ENCODE measurements at regions not wholly inside any gene's neighbourhood (a gene's known extent, or its start where the extent isn't known, plus 50 kb on each side); places are given as distances from the start of the nearest gene placed in this dataset.
"Not testable (repeated sequence)": the region's sequence is repeated elsewhere in the genome, so short reads cannot be mapped to it uniquely, and the experiment has no call there.

DNA sequence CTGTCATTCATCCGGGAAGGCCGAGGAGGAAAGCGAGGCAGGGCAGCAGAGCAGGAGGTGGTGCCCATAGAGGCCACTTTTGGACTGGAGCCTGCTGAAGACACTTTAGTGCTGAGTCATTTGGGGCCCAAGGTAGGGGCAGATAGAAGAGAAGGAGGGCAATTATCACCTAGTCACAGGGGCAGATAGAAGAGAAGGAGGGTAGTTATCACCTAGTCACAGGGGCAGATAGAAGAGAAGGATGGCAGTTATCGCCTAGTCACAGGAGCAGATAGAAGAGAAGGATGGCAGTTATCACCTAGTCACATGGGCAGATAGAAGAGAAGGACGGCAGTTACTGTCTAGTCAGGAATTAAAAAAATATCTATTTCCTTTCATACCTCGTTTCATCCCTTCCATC, 1372.6 kb downstream of the FOXD4L5 start:
- DNase-seq, result not testable (repeated sequence)

DNA sequence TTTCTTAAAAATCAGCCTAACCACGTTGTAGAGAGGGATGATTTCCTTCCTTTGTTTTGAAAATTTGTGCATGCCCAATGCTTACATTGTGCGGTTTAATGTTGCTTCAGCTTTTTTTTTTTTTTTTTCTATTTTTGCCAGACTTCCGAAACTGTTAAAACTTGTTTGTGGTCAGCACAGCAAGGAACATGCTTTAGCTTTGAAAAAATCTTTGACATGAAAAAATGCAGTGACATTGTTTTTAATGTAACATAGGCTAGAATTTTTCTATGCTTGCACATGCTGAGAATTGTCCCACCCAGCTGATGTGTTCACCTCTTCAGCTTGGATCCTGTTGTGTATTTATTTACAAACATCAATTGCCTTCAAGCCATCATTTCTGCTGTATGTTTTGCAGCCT, 1375.9 kb downstream of the FOXD4L5 start:
- in situ Hi-C loops (cut with HindIII; ENCODE audit: low pct_ligation_motif_present, low pct_unique_long_range_greater_than_20kb, low sequenced_read_pairs); DNase-seq: not testable (repeated sequence)

More for the DNA sequence above, 1372.6 kb downstream of the FOXD4L5 start:
- in situ Hi-C loops (cut with HindIII; ENCODE audit: low pct_ligation_motif_present, low pct_unique_long_range_greater_than_20kb, low sequenced_read_pairs), result not testable (repeated sequence)

DNA sequence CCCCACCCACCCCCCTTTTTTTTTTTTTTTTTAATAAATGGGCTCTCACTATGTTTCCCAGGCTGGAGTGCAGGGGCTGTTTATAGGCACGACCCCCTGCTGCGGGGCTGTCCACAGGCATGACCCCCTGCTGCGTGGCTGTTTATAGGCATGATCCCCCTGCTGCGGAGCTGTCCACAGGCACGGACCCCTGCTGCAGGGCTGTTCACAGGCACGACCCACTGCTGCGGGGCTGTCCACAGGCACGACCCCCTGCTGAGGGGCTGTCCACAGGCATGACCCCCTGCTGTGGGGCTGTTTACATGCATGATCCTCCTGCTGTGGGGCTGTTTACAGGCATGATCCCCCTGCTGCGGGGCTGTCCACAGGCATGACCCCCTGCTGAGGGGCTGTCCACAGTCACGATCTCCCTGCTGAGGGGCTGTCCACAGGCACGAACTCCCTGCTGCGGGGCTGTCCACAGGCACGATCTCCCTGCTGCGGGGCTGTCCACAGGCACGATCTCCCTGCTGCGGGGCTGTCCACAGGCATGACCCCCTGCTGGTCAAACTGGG, 1385.3 kb downstream of the FOXD4L5 start:
- DNase-seq; in situ Hi-C loops (cut with HindIII; ENCODE audit: low pct_ligation_motif_present, low pct_unique_long_range_greater_than_20kb, low sequenced_read_pairs): not testable (repeated sequence)

DNA sequence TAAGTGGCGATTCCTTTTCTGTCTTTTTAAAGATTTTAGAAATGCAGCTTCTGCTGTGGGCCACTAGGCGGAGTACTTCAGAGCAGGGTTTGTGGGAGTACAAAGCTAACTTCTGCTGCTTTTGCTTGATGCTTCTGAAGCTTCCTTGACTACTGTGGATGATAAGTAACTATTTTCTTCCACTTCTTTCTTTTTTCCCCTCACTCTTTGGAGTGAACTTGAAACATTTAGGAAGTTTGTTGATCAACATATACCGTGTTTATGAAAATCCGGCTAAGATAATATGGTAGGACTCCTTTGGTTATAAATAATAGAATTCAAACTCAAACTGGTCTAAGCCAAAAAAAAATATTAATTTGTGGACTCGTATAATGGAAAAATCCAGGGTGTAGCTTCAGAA, 1403.6 kb downstream of the FOXD4L5 start:
- DNase-seq; in situ Hi-C loops (cut with HindIII; ENCODE audit: low pct_ligation_motif_present, low pct_unique_long_range_greater_than_20kb, low sequenced_read_pairs): not testable (repeated sequence)

DNA sequence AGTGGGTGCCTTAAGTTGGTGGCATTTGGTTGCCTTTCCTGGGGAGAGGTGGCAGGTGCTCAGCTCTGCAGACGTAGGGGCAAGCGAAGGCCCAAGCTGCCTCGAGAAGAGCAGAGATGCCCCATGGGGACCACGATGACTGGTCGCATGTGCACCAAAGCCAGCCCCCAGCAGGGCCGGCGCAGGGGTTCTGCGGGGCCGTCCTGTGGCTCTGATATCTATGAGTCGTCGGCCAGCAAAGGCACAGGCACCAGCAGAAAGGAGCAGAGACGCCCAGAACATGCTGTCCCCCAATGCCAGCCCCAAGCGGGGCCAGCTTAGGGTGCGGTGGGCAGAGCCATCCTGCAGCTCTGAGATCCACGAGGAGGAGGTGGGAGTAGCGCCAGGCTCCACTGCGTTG, 1408.6 kb downstream of the FOXD4L5 start:
- DNase-seq; in situ Hi-C loops (cut with HindIII; ENCODE audit: low pct_ligation_motif_present, low pct_unique_long_range_greater_than_20kb, low sequenced_read_pairs): not testable (repeated sequence)

DNA sequence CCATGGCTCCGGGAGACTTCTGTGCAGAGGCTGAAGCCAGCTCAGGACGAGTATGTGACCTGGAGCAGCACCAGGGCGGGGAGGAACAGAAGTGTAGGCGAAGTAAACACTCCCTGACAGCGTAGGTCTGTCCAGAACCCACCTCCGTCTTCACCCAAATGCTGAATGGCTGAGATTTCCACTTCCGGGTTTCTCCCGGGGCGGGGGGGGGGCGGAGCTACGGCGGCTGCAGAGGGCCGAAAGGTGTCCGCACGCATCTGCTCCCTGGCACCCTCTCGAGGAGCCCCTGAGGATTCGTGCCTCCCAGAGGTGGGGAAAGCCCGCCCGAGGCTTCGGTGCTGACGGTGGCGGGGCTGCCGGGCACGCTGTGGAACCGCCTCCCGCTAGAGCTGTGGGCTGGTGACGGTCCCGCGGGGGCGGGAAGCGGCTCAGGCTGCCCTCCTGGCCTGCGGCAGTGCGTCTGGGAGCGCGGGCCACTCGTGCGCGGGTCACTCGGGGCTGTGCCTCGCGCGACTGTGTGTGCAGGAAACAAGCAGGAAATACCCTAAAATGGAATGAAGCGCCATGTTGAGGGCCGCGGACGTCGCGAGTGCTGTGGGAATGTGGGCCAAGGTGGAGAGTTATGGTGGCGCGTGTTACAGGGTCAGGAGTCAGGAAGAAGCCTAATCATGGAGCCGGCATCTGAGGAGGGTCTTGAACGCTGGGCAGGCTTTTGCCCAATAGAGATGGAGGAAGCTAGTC, 1425.4 kb downstream of the FOXD4L5 start:
- in situ Hi-C loops (cut with HindIII; ENCODE audit: low pct_ligation_motif_present, low pct_unique_long_range_greater_than_20kb, low sequenced_read_pairs), result no loop called here

DNA sequence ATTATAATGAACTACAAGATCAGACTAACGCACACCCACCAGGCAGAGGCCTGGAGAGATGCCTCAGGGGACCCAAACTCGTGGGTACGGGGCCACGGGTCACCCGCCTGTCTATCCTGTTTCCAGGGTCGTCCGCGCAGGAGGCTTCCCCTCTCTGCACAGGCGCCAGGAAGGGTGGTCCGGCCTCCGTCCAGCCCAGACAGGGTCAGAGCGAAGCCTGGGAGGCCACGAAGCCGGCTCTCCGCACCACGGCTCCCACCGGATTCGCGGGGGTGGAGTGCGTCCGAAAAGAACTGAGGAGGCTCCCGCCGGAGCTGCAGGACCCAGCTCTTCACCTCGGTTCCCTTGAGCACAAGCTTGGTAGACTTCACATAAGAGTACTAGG, 1425.9 kb downstream of the FOXD4L5 start:
- DNase-seq; in situ Hi-C loops (cut with HindIII; ENCODE audit: low pct_ligation_motif_present, low pct_unique_long_range_greater_than_20kb, low sequenced_read_pairs): not testable (repeated sequence)

More for the DNA sequence above, 1425.4 kb downstream of the FOXD4L5 start:
- no peak for DNase-seq

DNA sequence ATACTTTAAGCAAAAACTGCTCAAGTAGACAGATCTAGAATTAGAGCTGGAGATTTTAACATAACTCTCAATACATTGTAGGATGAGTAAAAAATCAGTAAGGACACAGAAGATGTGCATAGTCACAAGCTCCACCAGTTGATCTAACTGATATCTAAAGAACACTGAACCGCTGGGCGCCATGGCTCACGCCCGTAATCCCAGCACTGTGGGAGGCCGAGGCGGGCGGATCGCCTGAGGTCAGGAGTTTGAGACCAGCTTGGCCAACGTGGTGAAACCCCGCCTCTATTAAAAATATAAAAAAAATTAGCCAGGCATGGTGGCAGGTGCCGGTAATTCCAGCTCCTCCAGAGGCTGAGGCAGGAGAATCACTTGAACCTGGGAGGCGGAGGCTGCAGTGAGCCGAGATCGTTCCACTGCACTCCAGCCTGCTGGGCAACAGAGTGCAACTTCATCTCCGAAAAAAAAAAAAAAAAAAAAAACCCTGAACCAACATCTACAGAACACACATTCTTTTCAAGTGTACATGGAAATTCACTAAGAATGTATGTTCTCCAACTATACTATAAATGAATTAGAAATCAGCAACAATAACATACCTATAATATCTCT, 1431.8 kb downstream of the FOXD4L5 start:
- DNase-seq; in situ Hi-C loops (cut with HindIII; ENCODE audit: low pct_ligation_motif_present, low pct_unique_long_range_greater_than_20kb, low sequenced_read_pairs): not testable (repeated sequence)

DNA sequence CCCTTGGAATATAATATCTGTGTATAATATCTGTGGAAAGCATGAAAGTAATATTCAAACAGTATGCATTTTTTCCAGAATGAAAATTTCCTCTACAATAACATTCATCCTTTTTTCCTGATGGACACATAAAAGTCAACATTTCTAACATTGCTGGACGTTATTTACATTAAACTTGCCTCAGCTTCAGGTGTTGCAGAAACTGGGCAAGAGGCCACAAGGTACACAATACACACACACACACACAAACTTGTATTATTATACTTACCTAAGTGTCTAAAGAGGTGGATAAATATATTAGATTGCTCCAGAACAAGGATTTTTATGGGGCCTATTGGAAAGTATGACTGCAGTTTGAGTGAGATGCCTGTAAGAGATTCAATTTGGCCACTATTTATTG, 1460.2 kb downstream of the FOXD4L5 start:
- DNase-seq; in situ Hi-C loops (cut with HindIII; ENCODE audit: low pct_ligation_motif_present, low pct_unique_long_range_greater_than_20kb, low sequenced_read_pairs): not testable (repeated sequence)

DNA sequence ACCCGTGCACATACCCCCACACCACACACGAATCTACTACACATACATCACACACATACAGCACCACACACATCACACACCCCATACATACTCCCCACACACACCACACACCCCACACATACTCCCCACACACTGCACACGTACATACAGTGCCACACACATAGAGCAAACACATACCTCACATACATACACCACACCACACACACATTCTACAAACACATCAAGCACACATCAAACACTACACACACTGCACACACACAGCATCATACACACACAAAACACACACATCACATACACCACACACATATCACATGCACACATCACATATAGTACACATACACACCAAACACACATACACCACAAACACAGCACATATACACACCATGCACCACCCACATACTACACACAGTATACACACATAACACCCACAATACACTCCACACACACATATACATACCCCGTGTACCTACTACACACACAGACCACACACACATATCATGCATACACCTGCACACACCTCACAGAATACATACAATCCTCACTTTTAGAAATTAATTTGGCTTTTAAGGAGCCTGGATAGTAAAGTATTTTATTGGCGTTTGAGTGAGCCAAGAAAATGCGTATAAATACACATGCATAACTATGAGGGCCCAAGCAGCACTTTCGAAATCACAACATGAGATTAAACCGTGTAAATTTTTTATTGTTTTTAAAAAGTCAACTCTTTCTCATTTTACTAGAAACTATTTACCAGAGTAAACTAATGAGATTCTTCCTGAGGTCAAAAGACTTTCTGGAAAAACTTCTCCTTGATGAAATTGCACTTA, 1461.4 kb downstream of the FOXD4L5 start:
- DNase-seq; in situ Hi-C loops (cut with HindIII; ENCODE audit: low pct_ligation_motif_present, low pct_unique_long_range_greater_than_20kb, low sequenced_read_pairs): not testable (repeated sequence)

DNA sequence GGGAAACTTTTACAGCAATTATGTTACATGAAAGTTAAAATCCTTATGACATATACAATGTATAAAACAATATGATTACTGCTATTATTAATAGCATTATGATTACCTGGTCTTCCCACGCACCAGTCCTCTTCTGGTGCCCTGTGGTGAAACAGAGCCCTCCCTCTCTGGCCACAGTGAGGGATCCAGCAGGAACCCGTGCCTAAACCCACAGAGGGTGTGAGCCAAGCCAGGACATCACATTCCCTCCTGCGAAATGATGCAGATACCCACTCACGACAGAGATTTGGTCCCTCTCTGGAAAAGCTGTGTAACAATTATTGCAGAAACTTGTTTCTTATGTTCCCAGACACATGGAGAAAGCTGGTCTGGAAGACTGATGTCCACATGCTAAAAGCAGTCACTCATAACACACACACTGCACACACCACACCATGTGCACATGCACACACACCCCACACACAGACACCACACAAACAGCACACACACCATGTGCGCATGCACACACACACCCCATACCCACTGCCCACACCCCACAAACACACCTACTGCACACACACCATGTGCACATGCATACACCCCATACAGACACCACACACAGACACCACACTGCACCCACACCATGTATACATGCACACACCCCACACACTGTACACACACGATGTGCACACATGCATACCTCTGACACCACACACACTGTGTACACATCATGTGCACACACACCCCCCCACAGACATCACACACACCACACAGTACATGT, 1462.2 kb downstream of the FOXD4L5 start:
- DNase-seq; in situ Hi-C loops (cut with HindIII; ENCODE audit: low pct_ligation_motif_present, low pct_unique_long_range_greater_than_20kb, low sequenced_read_pairs): not testable (repeated sequence)

DNA sequence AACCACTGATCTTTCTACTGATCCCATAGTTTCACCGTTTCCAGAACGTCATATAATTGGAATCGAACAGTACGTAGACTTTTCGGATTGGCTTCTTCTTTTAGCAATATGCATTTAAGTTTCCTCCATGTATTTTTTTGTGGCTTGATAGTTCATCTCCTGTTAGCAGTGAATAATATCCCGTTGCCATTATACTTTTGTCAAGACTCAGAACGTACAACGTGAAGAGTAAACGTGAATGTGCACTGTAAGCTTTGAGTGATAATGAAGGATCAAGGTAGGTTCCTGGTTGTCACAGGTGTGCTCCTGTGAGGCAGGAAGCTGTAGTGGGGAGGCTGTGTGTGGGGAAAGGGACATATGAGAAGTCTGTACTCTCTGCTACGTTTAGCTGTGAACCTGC, 1463.7 kb downstream of the FOXD4L5 start:
- DNase-seq; in situ Hi-C loops (cut with HindIII; ENCODE audit: low pct_ligation_motif_present, low pct_unique_long_range_greater_than_20kb, low sequenced_read_pairs): not testable (repeated sequence)

DNA sequence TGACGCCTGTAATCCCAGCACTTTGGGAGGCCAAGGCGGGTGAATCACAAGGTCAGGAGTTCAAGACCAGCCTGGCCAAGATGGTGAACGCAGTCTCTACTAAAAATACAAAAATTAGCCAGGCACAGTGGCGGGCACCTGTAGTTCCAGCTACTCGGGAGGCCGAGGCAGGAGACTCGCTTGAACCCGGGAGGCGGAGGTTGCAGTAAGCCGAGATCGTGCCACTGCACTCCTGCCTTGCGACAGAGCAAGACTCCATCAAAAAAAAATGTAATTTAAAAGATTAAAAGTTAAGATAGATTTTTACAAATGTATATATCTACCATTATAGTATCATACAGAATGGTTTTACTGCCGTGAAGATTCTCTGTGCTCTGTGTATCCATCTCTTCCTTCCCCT, 1464.1 kb downstream of the FOXD4L5 start:
- in situ Hi-C loops (cut with HindIII; ENCODE audit: low pct_ligation_motif_present, low pct_unique_long_range_greater_than_20kb, low sequenced_read_pairs), result not testable (repeated sequence)

DNA sequence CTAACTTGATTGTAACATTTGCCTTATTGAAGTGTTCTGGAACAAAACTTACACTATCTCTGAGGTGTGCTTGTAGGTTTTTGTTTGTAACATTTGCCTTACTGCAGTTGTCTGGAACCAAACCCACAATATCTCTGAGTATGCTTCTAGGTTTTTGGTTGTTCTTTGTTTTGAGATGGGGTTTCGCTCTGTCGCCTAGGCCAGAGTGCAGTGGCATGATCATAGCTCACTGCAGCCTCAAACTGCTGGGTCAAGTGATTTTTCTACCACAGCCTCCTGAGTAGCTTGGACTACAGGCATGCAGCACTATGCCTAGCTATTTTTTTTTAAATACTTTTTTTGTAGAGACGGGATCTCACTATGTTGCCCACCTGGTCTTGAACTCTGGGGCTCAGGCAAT, 1464.6 kb downstream of the FOXD4L5 start:
- in situ Hi-C loops (cut with HindIII; ENCODE audit: low pct_ligation_motif_present, low pct_unique_long_range_greater_than_20kb, low sequenced_read_pairs); DNase-seq: not testable (repeated sequence)

More for the DNA sequence above, 1464.1 kb downstream of the FOXD4L5 start:
- DNase-seq, result not testable (repeated sequence)

DNA sequence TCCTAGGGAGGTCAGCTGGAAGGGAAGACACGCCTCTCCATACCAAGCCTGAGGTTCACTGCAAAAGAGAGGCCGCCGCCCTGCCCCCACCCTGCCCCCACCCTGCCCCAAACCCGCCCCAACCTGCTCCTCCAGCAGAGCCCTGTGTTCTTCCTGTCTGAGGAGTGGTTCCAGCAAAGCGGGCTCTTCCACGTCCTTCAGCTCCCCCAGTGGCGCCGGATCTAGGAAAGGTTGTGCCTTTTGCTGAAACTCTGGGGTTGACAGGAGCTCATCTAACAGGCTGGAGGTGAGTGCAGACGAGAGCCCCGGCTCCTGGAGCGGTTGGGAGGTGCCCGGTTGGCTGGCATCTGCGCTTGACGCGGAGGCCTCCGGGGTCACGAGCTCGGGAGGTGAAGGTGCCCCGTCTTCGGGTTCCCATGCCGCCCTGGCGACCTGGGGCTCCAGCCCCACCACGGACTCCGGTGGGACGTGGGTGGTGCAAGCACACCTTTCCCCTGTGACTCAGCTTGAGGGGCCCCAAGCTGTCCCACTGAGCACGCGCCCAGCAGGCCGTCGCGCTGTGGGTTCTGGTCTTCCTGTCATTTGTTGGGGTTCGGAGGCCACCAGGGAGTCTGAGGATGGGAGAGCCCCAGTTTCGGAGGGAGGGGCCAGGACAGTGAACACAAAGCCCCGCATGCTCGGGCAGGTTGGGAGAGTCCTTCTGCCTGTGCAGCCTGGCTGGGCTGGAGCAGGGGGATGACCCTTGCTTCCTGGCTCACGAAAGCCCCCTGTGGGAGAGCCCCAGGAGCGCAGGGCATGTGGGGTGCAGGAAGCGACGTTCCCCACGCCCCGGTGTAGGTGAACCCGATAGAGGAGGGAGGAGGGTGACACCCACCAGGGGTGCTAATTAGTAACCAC, 1467.1 kb downstream of the FOXD4L5 start:
- in situ Hi-C loops (cut with HindIII; ENCODE audit: low pct_ligation_motif_present, low pct_unique_long_range_greater_than_20kb, low sequenced_read_pairs), result no loop called here
- peak; percentile 48 for DNase-seq

DNA sequence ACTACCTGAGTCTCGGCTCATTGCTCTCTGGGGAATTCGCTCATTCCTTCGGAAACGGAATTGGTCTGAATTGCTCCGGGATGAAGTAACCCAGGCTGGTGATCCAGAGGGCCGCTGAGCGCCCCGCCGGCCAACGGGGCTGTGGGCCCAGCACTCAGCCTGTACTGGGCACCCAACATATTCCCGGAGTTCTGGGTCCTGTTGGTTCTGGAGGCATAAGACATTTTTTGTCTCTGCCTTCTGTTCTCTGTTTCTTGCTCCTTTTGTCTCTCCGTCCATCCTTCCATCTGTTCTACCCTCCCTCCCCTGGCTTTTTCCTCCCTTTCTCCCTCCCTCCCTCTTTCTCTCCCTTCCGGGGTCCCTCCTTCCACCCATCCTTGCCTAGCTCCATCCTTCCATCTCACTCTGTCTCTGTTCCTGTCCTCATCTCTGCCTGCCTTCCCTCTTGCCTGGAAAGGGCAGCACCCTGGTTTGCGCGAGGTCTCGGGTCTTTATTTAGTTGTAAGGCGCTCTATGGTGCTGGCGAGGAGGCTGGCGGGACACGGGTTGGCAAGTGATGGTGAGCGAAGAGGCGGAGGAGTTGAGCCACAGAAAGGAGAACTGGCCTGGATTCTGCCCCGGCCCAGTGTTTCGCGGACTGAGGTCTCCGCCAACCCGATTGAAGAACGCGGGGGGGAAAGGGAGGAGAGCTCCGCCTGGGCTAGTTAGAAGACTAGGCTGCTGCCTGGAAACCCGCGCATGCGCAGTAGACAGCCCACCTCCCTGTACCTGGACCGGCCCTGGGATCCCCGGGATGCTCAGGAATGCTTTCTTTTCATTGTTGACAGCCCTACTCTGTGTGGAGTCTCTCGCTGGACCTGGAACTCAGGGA, 1468.0 kb downstream of the FOXD4L5 start:
- DNase-seq, result peak; percentile 85
- in situ Hi-C loops (cut with HindIII; ENCODE audit: low pct_ligation_motif_present, low pct_unique_long_range_greater_than_20kb, low sequenced_read_pairs), result no loop called here

Measured in ACHN (cell line).